Neural progenitor cell (in vitro differentiated cells): ENCODE measurements at regions not wholly inside any gene's neighbourhood (a gene's known extent, or its start where the extent isn't known, plus 50 kb on each side); places are given as distances from the start of the nearest gene placed in this dataset.
A peak's percentile ranks its signal among the peaks of the same experiment; 100 is the strongest.

Experiments used
- DNase-seq: peaks from one replicate; pipeline ENCODE4 v3.0.0-alpha.2; 2016; ENCODE audit warnings: low spot score
- H2AFZ ChIP-seq: fragments of 200-600 bp; sonication (generic); replicated peaks from 2 replicates; pipeline ENCODE4 v1.6.1; 2016; ENCODE audit warnings: antibody characterized with exemption
- H3F3A ChIP-seq: fragments of 200-600 bp; sonication (generic); 2 replicates; pipeline ENCODE4 v1.6.1; 2016; ENCODE audit warnings: antibody characterized with exemption, low read depth
- H3K27ac ChIP-seq: fragments of 200-600 bp; sonication (generic); 2 replicates; pipeline ENCODE4 v1.5.1; 2016; ENCODE audit warnings: mild to moderate bottlenecking
- H3K27me3 ChIP-seq: fragments of 200-600 bp; sonication (generic); 2 replicates; pipeline ENCODE4 v1.6.1; 2016; ENCODE audit warnings: mild to moderate bottlenecking, moderate library complexity
- H3K36me3 ChIP-seq: fragments of 200-600 bp; sonication (generic); 2 replicates; pipeline ENCODE4 v1.5.1; 2016
- H3K4me1 ChIP-seq: fragments of 200-600 bp; sonication (generic); 2 replicates; pipeline ENCODE4 v1.6.1; 2016; ENCODE audit warnings: mixed run types
- H3K4me2 ChIP-seq: fragments of 200-600 bp; sonication (generic); 2 replicates; pipeline ENCODE4 v1.6.1; 2016
- H3K4me3 ChIP-seq: fragments of 200-600 bp; sonication (generic); 2 replicates; pipeline ENCODE4 v1.5.1; 2016
- H3K79me2 ChIP-seq: fragments of 200-600 bp; sonication (generic); 2 replicates; pipeline ENCODE4 v1.6.1; 2016; ENCODE audit warnings: low read depth
- H3K9ac ChIP-seq: fragments of 200-600 bp; sonication (generic); 2 replicates; pipeline ENCODE4 v1.6.1; 2016
- H3K9me3 ChIP-seq: fragments of 200-600 bp; sonication (generic); 2 replicates; pipeline ENCODE4 v1.5.1; 2016; ENCODE audit warnings: low read depth
- H4K20me1 ChIP-seq: fragments of 200-600 bp; sonication (generic); 2 replicates; pipeline ENCODE4 v1.6.1; 2016; ENCODE audit warnings: low read depth
- H3K27ac Mint-ChIP-seq: 3 replicates; pipeline ENCODE4 v1.8.0; 2021; ENCODE audit warnings: mixed read lengths
- H3K27me3 Mint-ChIP-seq: 2 replicates; pipeline ENCODE4 v1.8.0; 2022; ENCODE audit warnings: low read depth, mild to moderate bottlenecking, inconsistent platforms, moderate library complexity, mixed read lengths; ENCODE audit not compliant: insufficient read depth
- H3K36me3 Mint-ChIP-seq: 3 replicates; pipeline ENCODE4 v1.8.0; 2021; ENCODE audit warnings: mixed read lengths
- H3K4me1 Mint-ChIP-seq: 3 replicates; pipeline ENCODE4 v1.8.0; 2021; ENCODE audit warnings: mixed read lengths
- H3K4me3 Mint-ChIP-seq: 3 replicates; pipeline ENCODE4 v1.8.0; 2021; ENCODE audit warnings: mild to moderate bottlenecking, moderate library complexity, mixed read lengths
- H3K9me3 Mint-ChIP-seq: 3 replicates; pipeline ENCODE4 v1.8.0; 2020; ENCODE audit warnings: mixed read lengths
- EZH2 ChIP-seq: fragments of 200-600 bp; sonication (generic); IDR thresholded peaks from 2 replicates; pipeline ENCODE4 v1.6.1; 2017; ENCODE audit warnings: antibody characterized with exemption, mild to moderate bottlenecking, moderate library complexity
- EZH2phosphoT487 ChIP-seq: fragments of 200-600 bp; sonication (generic); IDR thresholded peaks from 2 replicates; pipeline ENCODE4 v1.6.1; 2017; ENCODE audit warnings: antibody characterized with exemption
- TF ChIP-seq, protein P1 (sequence below): fragments of 200-600 bp; sonication (generic); IDR thresholded peaks from 2 replicates; pipeline ENCODE4 v1.5.1; 2017; ENCODE audit warnings: antibody characterized with exemption, mild to moderate bottlenecking

DNA sequence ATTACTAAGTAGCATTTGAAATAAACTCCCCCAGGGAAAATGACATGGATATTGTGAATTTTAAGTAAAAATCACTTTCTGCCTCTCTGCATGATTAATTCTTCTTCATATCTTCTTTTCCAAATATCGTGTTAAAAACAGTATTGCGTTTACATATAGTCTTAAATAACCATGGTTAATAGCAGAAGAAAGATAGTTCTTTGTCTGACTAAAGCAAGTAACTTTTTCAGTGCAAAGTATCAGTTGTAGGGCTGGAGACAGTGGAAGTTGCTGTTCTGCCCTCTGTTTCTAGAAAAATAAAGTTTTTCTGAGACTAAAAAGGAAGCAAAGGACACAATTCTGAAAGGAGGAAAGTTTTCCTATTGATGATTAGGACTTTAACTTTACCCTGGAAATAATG lies 330.2 kb downstream of the NDFIP2 start:
- Histone ChIP-seq H3K4me3 (no peak overlapping the region), H3K79me2 (no peaks in the 10 kb centered on the region), H2AFZ (peak overlapping the region; percentile 61), H3K9me3 (no peaks in the 10 kb centered on the region), H3K36me3 (no peaks in the 10 kb centered on the region), H3F3A (no peaks in the 10 kb centered on the region), H3K4me1 (peaks cover 8% of the 10 kb centered on the region), H4K20me1 (no peaks in the 10 kb centered on the region), H3K4me2 (no peak overlapping the region), H3K27me3 (no peaks in the 10 kb centered on the region), H3K9ac (no peak overlapping the region), H3K27ac (no peak overlapping the region)
- Mint-ChIP-seq H3K4me3 (no peak overlapping the region), H3K4me1 (peaks cover 41% of the 10 kb centered on the region), H3K27ac (no peak overlapping the region), H3K27me3 (peaks cover 10% of the 10 kb centered on the region), H3K36me3 (peaks cover 6% of the 10 kb centered on the region), H3K9me3 (peaks cover 24% of the 10 kb centered on the region)
- no peak for TF ChIP-seq EZH2phosphoT487
- TF ChIP-seq, protein P1, sequence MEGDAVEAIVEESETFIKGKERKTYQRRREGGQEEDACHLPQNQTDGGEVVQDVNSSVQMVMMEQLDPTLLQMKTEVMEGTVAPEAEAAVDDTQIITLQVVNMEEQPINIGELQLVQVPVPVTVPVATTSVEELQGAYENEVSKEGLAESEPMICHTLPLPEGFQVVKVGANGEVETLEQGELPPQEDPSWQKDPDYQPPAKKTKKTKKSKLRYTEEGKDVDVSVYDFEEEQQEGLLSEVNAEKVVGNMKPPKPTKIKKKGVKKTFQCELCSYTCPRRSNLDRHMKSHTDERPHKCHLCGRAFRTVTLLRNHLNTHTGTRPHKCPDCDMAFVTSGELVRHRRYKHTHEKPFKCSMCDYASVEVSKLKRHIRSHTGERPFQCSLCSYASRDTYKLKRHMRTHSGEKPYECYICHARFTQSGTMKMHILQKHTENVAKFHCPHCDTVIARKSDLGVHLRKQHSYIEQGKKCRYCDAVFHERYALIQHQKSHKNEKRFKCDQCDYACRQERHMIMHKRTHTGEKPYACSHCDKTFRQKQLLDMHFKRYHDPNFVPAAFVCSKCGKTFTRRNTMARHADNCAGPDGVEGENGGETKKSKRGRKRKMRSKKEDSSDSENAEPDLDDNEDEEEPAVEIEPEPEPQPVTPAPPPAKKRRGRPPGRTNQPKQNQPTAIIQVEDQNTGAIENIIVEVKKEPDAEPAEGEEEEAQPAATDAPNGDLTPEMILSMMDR: no peak
- no peak for TF ChIP-seq EZH2
- no peak for DNase-seq

DNA sequence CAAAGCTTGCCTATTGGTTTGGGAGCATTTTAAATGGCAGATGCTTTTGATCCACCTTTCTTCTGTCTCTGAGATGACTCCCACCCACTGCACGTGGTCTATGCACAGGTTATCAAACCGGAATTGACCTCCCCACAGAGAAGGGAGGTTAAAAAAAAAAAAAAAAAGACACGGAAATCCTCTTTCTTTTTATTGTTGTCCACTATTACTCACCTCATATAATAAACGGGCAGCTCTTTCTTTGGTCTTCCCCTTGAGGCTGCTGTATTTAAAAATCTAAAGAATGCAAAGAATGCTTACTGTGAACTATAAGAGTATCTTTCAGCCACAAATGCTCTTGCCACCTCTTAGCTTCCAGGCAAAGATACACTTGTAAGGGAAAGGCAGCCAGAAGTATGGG lies 329.7 kb downstream of the NDFIP2 start:
- H3K9me3 ChIP-seq: no peaks in the 10 kb centered on the region
- no peaks in the 10 kb centered on the region for H3K79me2 ChIP-seq
- peak; percentile 29 for DNase-seq
- Mint-ChIP-seq H3K36me3 (peaks cover 6% of the 10 kb centered on the region), H3K9me3 (peaks cover 20% of the 10 kb centered on the region), H3K27ac (peak overlapping the region; percentile 70), H3K27me3 (peaks cover 12% of the 10 kb centered on the region), H3K4me3 (no peak overlapping the region), H3K4me1 (peaks cover 46% of the 10 kb centered on the region)
- H2AFZ ChIP-seq: no peak overlapping the region
- H4K20me1 ChIP-seq: no peaks in the 10 kb centered on the region
- no peak overlapping the region for H3K4me3 ChIP-seq
- peaks cover 2% of the 10 kb centered on the region for H3F3A ChIP-seq
- TF ChIP-seq, protein P1: no peak
- TF ChIP-seq EZH2phosphoT487 (no peak), EZH2 (no peak)
- peaks cover 12% of the 10 kb centered on the region for H3K4me1 ChIP-seq
- H3K27me3 ChIP-seq: no peaks in the 10 kb centered on the region
- H3K36me3 ChIP-seq: no peaks in the 10 kb centered on the region
- no peak overlapping the region for H3K9ac ChIP-seq
- H3K27ac ChIP-seq: no peak overlapping the region
- no peak overlapping the region for H3K4me2 ChIP-seq

DNA sequence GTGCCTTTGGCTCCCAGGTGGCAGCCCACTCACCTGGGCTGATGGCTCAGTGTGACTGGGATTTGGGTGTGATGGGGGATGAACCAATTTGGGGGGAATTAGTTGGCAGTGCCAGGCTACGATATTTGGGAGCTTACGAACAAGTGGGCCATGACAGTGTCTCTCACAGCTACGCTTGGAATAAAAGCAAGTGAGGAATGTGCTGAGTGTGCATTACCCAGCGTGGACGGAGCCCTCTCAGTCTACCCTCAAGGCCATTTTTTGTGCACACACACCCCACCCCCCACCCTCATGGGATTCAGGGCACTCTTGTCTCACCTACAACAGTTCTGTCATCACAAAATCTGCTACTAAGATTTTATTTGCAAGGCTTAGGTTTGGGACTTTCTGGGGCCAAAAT lies 329.1 kb downstream of the NDFIP2 start:
- DNase-seq: no peak
- peaks cover 16% of the 10 kb centered on the region for H3K9me3 Mint-ChIP-seq
- H3K4me2 ChIP-seq: no peak overlapping the region
- H3K27ac Mint-ChIP-seq: peak overlapping the region; percentile 70
- H3K4me3 ChIP-seq: no peak overlapping the region
- TF ChIP-seq EZH2phosphoT487 (no peak), EZH2 (no peak)
- TF ChIP-seq, protein P1: no peak
- H2AFZ ChIP-seq: no peak overlapping the region
- H3K4me3 Mint-ChIP-seq: peak overlapping the region; percentile 9
- no peaks in the 10 kb centered on the region for H3K36me3 ChIP-seq
- no peak overlapping the region for H3K27ac ChIP-seq
- peaks cover 53% of the 10 kb centered on the region for H3K4me1 Mint-ChIP-seq
- peaks cover 14% of the 10 kb centered on the region for H3K4me1 ChIP-seq
- no peaks in the 10 kb centered on the region for H3K79me2 ChIP-seq
- H3K9ac ChIP-seq: no peak overlapping the region
- H3K36me3 Mint-ChIP-seq: peaks cover 6% of the 10 kb centered on the region
- H3K27me3 ChIP-seq: no peaks in the 10 kb centered on the region
- peaks cover 4% of the 10 kb centered on the region for H3F3A ChIP-seq
- H4K20me1 ChIP-seq: no peaks in the 10 kb centered on the region
- H3K27me3 Mint-ChIP-seq: peaks cover 12% of the 10 kb centered on the region
- H3K9me3 ChIP-seq: no peaks in the 10 kb centered on the region
